AG04449 (cell line): ENCODE measurements at regions not wholly inside any gene's neighbourhood (a gene's known extent, or its start where the extent isn't known, plus 50 kb on each side); places are given as distances from the start of the nearest gene placed in this dataset.

Experiments used
- CTCF ChIA-PET: fragments of 350-600 bp; formaldehyde crosslinking; extraction: SDS; loops from one replicate; lab custom pipeline; 2021; ENCODE audit warnings: antibody characterized with exemption; lab: Yijun Ruan, JAX
- POLR2A ChIA-PET: fragments of 400-600, 350-600 bp; formaldehyde crosslinking; extraction: SDS; loops from one replicate; lab custom pipeline; 2020; ENCODE audit warnings: antibody characterized with exemption, inconsistent platforms; lab: Yijun Ruan, JAX
- DNase-seq: peaks from one replicate; pipeline ENCODE4 v3.0.0-alpha.2; 2010; ENCODE audit warnings: low read depth, low spot score
- H3K4me3 ChIP-seq: 2 replicates; pipeline ENCODE4 v1.5.1; 2011; ENCODE audit warnings: low read depth, mild to moderate bottlenecking, control low read depth, low read length
- CTCF ChIP-seq: IDR thresholded peaks from one replicate; pipeline ENCODE4 v1.5.1; 2011; ENCODE audit warnings: mild to moderate bottlenecking, moderate library complexity, low read length, control low read depth, inconsistent platforms; ENCODE audit not compliant: insufficient read depth; ENCODE audit errors: missing control alignments

DNA sequence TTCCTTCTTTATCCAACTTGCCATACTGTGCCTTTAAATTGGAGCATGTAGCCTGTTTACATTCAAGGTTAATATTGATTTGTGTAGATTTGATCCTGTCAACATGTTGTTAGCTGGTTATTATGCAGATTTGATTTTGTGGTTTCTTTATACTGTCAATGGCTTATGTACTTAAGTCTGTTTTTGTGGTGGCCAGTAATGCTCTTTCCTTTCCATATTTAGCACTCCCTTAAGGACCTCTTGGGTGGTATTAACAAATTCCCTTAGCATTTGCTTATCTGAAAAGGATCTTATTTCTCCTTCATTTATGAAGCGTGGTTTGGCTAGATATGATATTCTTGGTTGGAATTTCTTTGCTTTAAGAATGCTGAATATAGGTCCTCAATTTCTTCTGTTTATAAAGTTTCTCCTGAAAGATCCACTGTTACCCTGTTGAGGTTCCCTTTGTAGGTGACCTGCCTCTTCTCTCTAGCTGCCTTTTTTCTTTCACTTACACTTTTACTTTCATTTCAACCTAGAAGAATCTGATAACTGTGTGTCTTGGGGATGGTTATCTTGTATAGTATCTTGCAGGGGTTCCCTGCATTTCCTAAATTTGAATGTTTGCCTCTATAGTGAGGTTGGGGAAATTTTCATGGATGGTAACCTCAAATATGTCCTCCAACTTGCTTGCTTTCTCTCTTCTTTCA is 86.9 kb upstream of the NEGR1 start:
- POLR2A ChIA-PET: no interaction called here
- no peak for TF ChIP-seq CTCF
- DNase-seq: no peak
- CTCF ChIA-PET: no interaction called here
- no peak overlapping the region for H3K4me3 ChIP-seq

GRCh38 chr1:72366466-72366865 is 84.1 kb upstream of the NEGR1 start:
- no peak for TF ChIP-seq CTCF
- POLR2A ChIA-PET: no interaction called here
- CTCF ChIA-PET: no interaction called here
- no peak overlapping the region for H3K4me3 ChIP-seq
- DNase-seq: no peak

GRCh38 chr1:72365693-72366092 is 83.4 kb upstream of the NEGR1 start:
- no peak for TF ChIP-seq CTCF
- ChIA-PET CTCF (no interaction called here), POLR2A (no interaction called here)
- no peak for DNase-seq
- H3K4me3 ChIP-seq: no peak overlapping the region

- CTCF ChIA-PET: no interaction called here
Measured at GRCh38 chr1:72362538-72362937, 80.2 kb upstream of the NEGR1 start.

GRCh38 chr1:72357411-72357810 is 75.1 kb upstream of the NEGR1 start:
- ChIA-PET CTCF (no interaction called here), POLR2A (no interaction called here)
- TF ChIP-seq CTCF: no peak
- no peak for DNase-seq
- H3K4me3 ChIP-seq: no peak overlapping the region

More at GRCh38 chr1:72362538-72362937, 80.2 kb upstream of the NEGR1 start:
- POLR2A ChIA-PET: no interaction called here
- TF ChIP-seq CTCF: no peak
- H3K4me3 ChIP-seq: no peak overlapping the region
- no peak for DNase-seq

GRCh38 chr1:72355899-72356298 is 73.6 kb upstream of the NEGR1 start:
- H3K4me3 ChIP-seq: no peak overlapping the region
- TF ChIP-seq CTCF: no peak
- DNase-seq: no peak
- ChIA-PET POLR2A (no interaction called here), CTCF (no interaction called here)
